Mesodermal cell (in vitro differentiated cells): ENCODE measurements at regions not wholly inside any gene's neighbourhood (a gene's known extent, or its start where the extent isn't known, plus 50 kb on each side); places are given as distances from the start of the nearest gene placed in this dataset.
"Not testable (repeated sequence)": the region's sequence is repeated elsewhere in the genome, so short reads cannot be mapped to it uniquely, and the experiment has no call there.

ENCODE experiments used
- H3K27ac ChIP-seq: 2 replicates; pipeline ENCODE4 v1.7.0; 2013; ENCODE audit warnings: mild to moderate bottlenecking, low read depth, low read length, moderate library complexity; ENCODE audit not compliant: severe bottlenecking
- H3K36me3 ChIP-seq: 2 replicates; pipeline ENCODE4 v1.7.1; 2013; ENCODE audit warnings: mild to moderate bottlenecking, low read length, moderate library complexity; ENCODE audit not compliant: control insufficient read depth, insufficient read depth
- H3K4me1 ChIP-seq: one replicate; pipeline ENCODE4 v1.7.1; 2013; ENCODE audit warnings: mild to moderate bottlenecking, low read length; ENCODE audit not compliant: insufficient read depth, control insufficient read depth, poor library complexity, severe bottlenecking
- H3K4me3 ChIP-seq: 2 replicates; pipeline ENCODE4 v1.7.0; 2013; ENCODE audit warnings: low read length, control low read depth, mild to moderate bottlenecking; ENCODE audit not compliant: insufficient read depth, poor library complexity, severe bottlenecking; ENCODE audit errors: extremely low read depth
- H3K9me3 ChIP-seq: 2 replicates; pipeline ENCODE4 v1.7.1; 2013; ENCODE audit warnings: mild to moderate bottlenecking, low read length, moderate library complexity; ENCODE audit not compliant: control insufficient read depth
- WGBS, 2 experiments: methylation state at CpG; one replicate each; pipeline ENCODE4 v1.1.5; 2013; ENCODE audit warnings: missing lambda C conversion rate in 2 of 2; ENCODE audit not compliant: insufficient coverage in 2 of 2; 5-methylcytosine and 5-hydroxymethylcytosine counted together

GRCh38 chr5:60497706-60498500 is 202.1 kb downstream of the DEPDC1B start:
- Histone ChIP-seq H3K27ac (no peak overlapping the region), H3K9me3 (no peaks in the 10 kb centered on the region), H3K36me3 (no peaks in the 10 kb centered on the region), H3K4me3 (no peak overlapping the region), H3K4me1 (no peaks in the 10 kb centered on the region)
- WGBS, 2 experiments = 74% methylated on average over 4 of the region's 4 CpGs; no CpG with 5 or more reads in 1 of the 2 experiments

GRCh38 chr5:60495644-60496520 is 204.1 kb downstream of the DEPDC1B start:
- Histone ChIP-seq H3K36me3 (no peaks in the 10 kb centered on the region), H3K27ac (no peak overlapping the region), H3K4me1 (no peaks in the 10 kb centered on the region), H3K9me3 (no peaks in the 10 kb centered on the region), H3K4me3 (no peak overlapping the region)
- 88 to 97% methylated on average over 3 to 5 of the region's 7 CpGs for WGBS, 2 experiments

GRCh38 chr5:60494635-60495034 is 205.3 kb downstream of the DEPDC1B start:
- Histone ChIP-seq H3K9me3 (no peaks in the 10 kb centered on the region), H3K4me3 (no peak overlapping the region), H3K36me3 (no peaks in the 10 kb centered on the region), H3K27ac (no peak overlapping the region), H3K4me1 (no peaks in the 10 kb centered on the region)

- Histone ChIP-seq H3K4me1 (no peaks in the 10 kb centered on the region), H3K36me3 (no peaks in the 10 kb centered on the region), H3K27ac (no peak overlapping the region), H3K4me3 (no peak overlapping the region), H3K9me3 (no peaks in the 10 kb centered on the region)
- WGBS, 2 experiments = 65 to 80% methylated on average over 1 to 2 of the region's 3 CpGs
Measured at GRCh38 chr5:60494144-60494543, 205.8 kb downstream of the DEPDC1B start.

- Histone ChIP-seq H3K9me3 (no peaks in the 10 kb centered on the region), H3K36me3 (no peaks in the 10 kb centered on the region), H3K4me1 (no peaks in the 10 kb centered on the region), H3K27ac (no peak overlapping the region), H3K4me3 (no peak overlapping the region)
- no CpG with 5 or more reads among the region's 2 CpGs for WGBS, 2 experiments
Measured at GRCh38 chr5:60493372-60493771, 206.6 kb downstream of the DEPDC1B start.

- Histone ChIP-seq H3K4me1 (no peaks in the 10 kb centered on the region), H3K4me3 (no peak overlapping the region), H3K27ac (no peak overlapping the region), H3K9me3 (no peaks in the 10 kb centered on the region), H3K36me3 (no peaks in the 10 kb centered on the region)
- 85 to 100% methylated on average over 1 to 2 of the region's 2 CpGs for WGBS, 2 experiments
Measured at GRCh38 chr5:60492958-60493357, 207.0 kb downstream of the DEPDC1B start.

- H3K9me3 ChIP-seq, H3K27ac ChIP-seq, H3K4me1 ChIP-seq, H3K4me3 ChIP-seq, H3K36me3 ChIP-seq: not testable (repeated sequence)
- WGBS, 2 experiments = 100% methylated on average over 1 of the region's 2 CpGs; no CpG with 5 or more reads in 1 of the 2 experiments
Measured at GRCh38 chr5:60492358-60492757, 207.6 kb downstream of the DEPDC1B start.

GRCh38 chr5:60490597-60491166 is 209.3 kb downstream of the DEPDC1B start:
- Histone ChIP-seq H3K4me1 (no peaks in the 10 kb centered on the region), H3K27ac (no peak overlapping the region), H3K36me3 (no peaks in the 10 kb centered on the region), H3K4me3 (no peak overlapping the region), H3K9me3 (no peaks in the 10 kb centered on the region)
- 81 to 82% methylated on average over 2 to 4 of the region's 4 CpGs for WGBS, 2 experiments

GRCh38 chr5:60489856-60490255 is 210.1 kb downstream of the DEPDC1B start:
- 100% methylated on average over 3 of the region's 3 CpGs for WGBS, 2 experiments
- H3K27ac ChIP-seq = no peak overlapping the region
- no peaks in the 10 kb centered on the region for H3K4me1 ChIP-seq
- no peaks in the 10 kb centered on the region for H3K9me3 ChIP-seq
- H3K4me3 ChIP-seq = no peak overlapping the region
- no peaks in the 10 kb centered on the region for H3K36me3 ChIP-seq

GRCh38 chr5:60489377-60489776 is 210.6 kb downstream of the DEPDC1B start:
- H3K36me3 ChIP-seq = no peaks in the 10 kb centered on the region
- no peaks in the 10 kb centered on the region for H3K9me3 ChIP-seq
- no peak overlapping the region for H3K27ac ChIP-seq
- H3K4me1 ChIP-seq = no peaks in the 10 kb centered on the region
- no CpG with 5 or more reads among the region's 2 CpGs for WGBS, 2 experiments
- H3K4me3 ChIP-seq = no peak overlapping the region
